H9 (cell line): ENCODE measurements at regions not wholly inside any gene's neighbourhood (a gene's known extent, or its start where the extent isn't known, plus 50 kb on each side); places are given as distances from the start of the nearest gene placed in this dataset.

Experiments used
- DNase-seq: peaks from one replicate; pipeline ENCODE4 v3.0.0-alpha.2; 2017
- H2AFZ ChIP-seq: one replicate; pipeline ENCODE4 v1.6.1; 2013; ENCODE audit warnings: mild to moderate bottlenecking, low read length, control low read depth, moderate library complexity
- H2AK5ac ChIP-seq: 2 replicates; pipeline ENCODE4 v1.6.1; 2013; ENCODE audit warnings: low read length, control low read depth, mixed read lengths; ENCODE audit not compliant: insufficient read length
- H2BK120ac ChIP-seq: one replicate; pipeline ENCODE4 v1.6.1; 2013; ENCODE audit warnings: low read depth, mild to moderate bottlenecking, low read length, control low read depth, inconsistent platforms; ENCODE audit not compliant: poor library complexity, severe bottlenecking
- H2BK12ac ChIP-seq: 2 replicates; pipeline ENCODE4 v1.6.1; 2013; ENCODE audit warnings: low read length, control low read depth, mixed read lengths, low read depth; ENCODE audit not compliant: insufficient read length
- H2BK15ac ChIP-seq: 2 replicates; pipeline ENCODE4 v1.6.1; 2013; ENCODE audit warnings: low read depth, low read length, control low read depth
- H2BK20ac ChIP-seq: one replicate; pipeline ENCODE4 v1.6.1; 2013; ENCODE audit warnings: low read depth, mild to moderate bottlenecking, low read length, control low read depth, inconsistent platforms; ENCODE audit not compliant: poor library complexity, severe bottlenecking
- H2BK5ac ChIP-seq: 2 replicates; pipeline ENCODE4 v1.6.1; 2013; ENCODE audit warnings: low read length, control low read depth, mixed read lengths; ENCODE audit not compliant: insufficient read length
- H3K14ac ChIP-seq: 2 replicates; pipeline ENCODE4 v1.6.1; 2013; ENCODE audit warnings: low read length, control low read depth; ENCODE audit not compliant: insufficient read depth
- H3K18ac ChIP-seq: 2 replicates; pipeline ENCODE4 v1.6.1; 2013; ENCODE audit warnings: low read depth, mild to moderate bottlenecking, mixed read lengths, low read length, control low read depth; ENCODE audit not compliant: insufficient read length
- H3K23ac ChIP-seq: 2 replicates; pipeline ENCODE4 v1.6.1; 2013; ENCODE audit warnings: low read length, control low read depth, mixed read lengths, low read depth; ENCODE audit not compliant: insufficient read length
- H3K23me2 ChIP-seq: 2 replicates; pipeline ENCODE4 v1.6.1; 2013; ENCODE audit warnings: low read depth, mild to moderate bottlenecking, mixed read lengths, low read length, control low read depth; ENCODE audit not compliant: insufficient read length, poor library complexity, severe bottlenecking
- H3K27ac ChIP-seq: 2 replicates; pipeline ENCODE4 v1.5.1; 2013; ENCODE audit warnings: low read length, control low read depth, mixed read lengths, low read depth; ENCODE audit not compliant: insufficient read length
- H3K27me3 ChIP-seq: 2 replicates; pipeline ENCODE4 v1.6.1; 2013; ENCODE audit warnings: low read length, control low read depth, inconsistent platforms; ENCODE audit not compliant: insufficient read depth
- H3K4ac ChIP-seq: 2 replicates; pipeline ENCODE4 v1.6.1; 2013; ENCODE audit warnings: low read depth, mild to moderate bottlenecking, control low read depth, inconsistent platforms, low read length, moderate library complexity
- H3K4me1 ChIP-seq: 2 replicates; pipeline ENCODE4 v1.6.1; 2013; ENCODE audit warnings: low read length, control low read depth, inconsistent platforms; ENCODE audit not compliant: insufficient read depth
- H3K4me2 ChIP-seq: 2 replicates; pipeline ENCODE4 v1.6.1; 2013; ENCODE audit warnings: low read length, control low read depth, mixed read lengths; ENCODE audit not compliant: insufficient read length, insufficient read depth
- H3K56ac ChIP-seq: 2 replicates; pipeline ENCODE4 v1.6.1; 2013; ENCODE audit warnings: low read depth, mild to moderate bottlenecking, mixed read lengths, low read length, control low read depth; ENCODE audit not compliant: insufficient read length
- H3K79me1 ChIP-seq: 2 replicates; pipeline ENCODE4 v1.6.1; 2013; ENCODE audit warnings: low read depth, mild to moderate bottlenecking, moderate library complexity, low read length, control low read depth, inconsistent platforms; ENCODE audit not compliant: insufficient read depth, poor library complexity, severe bottlenecking
- H3K79me2 ChIP-seq: 2 replicates; pipeline ENCODE4 v1.6.1; 2013; ENCODE audit warnings: low read length, control low read depth, inconsistent platforms; ENCODE audit not compliant: insufficient read depth
- H3K9ac ChIP-seq: 2 replicates; pipeline ENCODE4 v1.6.1; 2013; ENCODE audit warnings: low read length, control low read depth, mixed read lengths; ENCODE audit not compliant: insufficient read length; ENCODE audit errors: extremely low read depth
- H3K9me3 ChIP-seq: one replicate; pipeline ENCODE4 v1.6.1; 2013; ENCODE audit warnings: low read depth, low read length, inconsistent platforms; ENCODE audit not compliant: control insufficient read depth
- H3T11ph ChIP-seq: one replicate; pipeline ENCODE4 v1.6.1; 2013; ENCODE audit warnings: mild to moderate bottlenecking, low read length, control low read depth, inconsistent platforms
- H4K20me1 ChIP-seq: one replicate; pipeline ENCODE4 v1.6.1; 2013; ENCODE audit not compliant: control insufficient read depth, insufficient read length, insufficient read depth
- H4K5ac ChIP-seq: 2 replicates; pipeline ENCODE4 v1.6.1; 2013; ENCODE audit warnings: low read depth, mild to moderate bottlenecking, mixed read lengths, low read length, control low read depth; ENCODE audit not compliant: insufficient read length
- H4K8ac ChIP-seq: replicated peaks from 2 replicates; pipeline ENCODE4 v1.6.1; 2013; ENCODE audit warnings: low read length, control low read depth, mixed read lengths, low read depth; ENCODE audit not compliant: insufficient read length
- H4K91ac ChIP-seq: 2 replicates; pipeline ENCODE4 v1.6.1; 2013; ENCODE audit warnings: low read depth, mild to moderate bottlenecking, moderate library complexity, mixed read lengths, low read length, control low read depth; ENCODE audit not compliant: insufficient read length
- H3K27ac Mint-ChIP-seq, 3 experiments: 2 replicates in 2 of 3; 3 replicates in 1 of 3; pipeline ENCODE4 v1.8.0; 2020 to 2021; ENCODE audit warnings: mixed read lengths in 3 of 3, mild to moderate bottlenecking in 1 of 3, moderate library complexity in 1 of 3
- H3K27me3 Mint-ChIP-seq: 2 replicates; pipeline ENCODE4 v1.8.0; 2021; ENCODE audit warnings: low read depth, mild to moderate bottlenecking, moderate library complexity, mixed read lengths
- H3K36me3 Mint-ChIP-seq, 3 experiments: 2 replicates in 2 of 3; 3 replicates in 1 of 3; pipeline ENCODE4 v1.8.0; 2020 to 2021; ENCODE audit warnings: low read depth in 3 of 3, mixed read lengths in 3 of 3; ENCODE audit not compliant: insufficient read depth in 1 of 3
- H3K4me1 Mint-ChIP-seq, 2 experiments: 2 replicates each; pipeline ENCODE4 v1.8.0; 2020; ENCODE audit warnings: mixed read lengths in 2 of 2
- H3K4me3 Mint-ChIP-seq, 2 experiments: 2 replicates in 1 of 2; 3 replicates in 1 of 2; pipeline ENCODE4 v1.8.0; 2020 to 2021; ENCODE audit warnings: mild to moderate bottlenecking in 2 of 2, mixed read lengths in 2 of 2, moderate library complexity in 1 of 2
- H3K9me3 Mint-ChIP-seq, 2 experiments: 2 replicates in 1 of 2; 3 replicates in 1 of 2; pipeline ENCODE4 v1.8.0; 2020; ENCODE audit warnings: mild to moderate bottlenecking in 2 of 2, mixed read lengths in 2 of 2, moderate library complexity in 1 of 2
- WGBS: extraction: QIAGEN DNeasy Blood & Tissue Kit; methylation state at CpG from one replicate; pipeline ENCODE4 v1.1.7; 2013; ENCODE audit warnings: missing lambda C conversion rate, low lambda C conversion rate, mixed read lengths; ENCODE audit not compliant: insufficient read length; ENCODE audit errors: extremely low coverage; 5-methylcytosine and 5-hydroxymethylcytosine counted together
- TF ChIP-seq, protein P1 (sequence below): fragments of 200-600 bp; sonication (generic); conservative IDR thresholded peaks from 3 replicates; pipeline ENCODE4 v1.8.0; 2021; ENCODE audit warnings: antibody characterized with exemption, mild to moderate bottlenecking

GRCh38 chr5:171672556-171672955, 113.1 kb upstream of the SMIM23 start:
- Histone ChIP-seq H3K14ac (no peak overlapping the region), H2BK5ac (no peak overlapping the region), H2BK120ac (no peak overlapping the region), H3K56ac (no peak overlapping the region), H3K79me1 (no peaks in the 10 kb centered on the region), H3K23ac (no peak overlapping the region), H3K9ac (no peak overlapping the region), H3K79me2 (no peaks in the 10 kb centered on the region), H4K5ac (no peak overlapping the region), H3K9me3 (no peaks in the 10 kb centered on the region), H2BK20ac (no peak overlapping the region), H4K91ac (no peak overlapping the region), H2BK12ac (no peak overlapping the region), H2AFZ (no peak overlapping the region), H3K23me2 (no peaks in the 10 kb centered on the region), H3K27ac (no peak overlapping the region), H3K27me3 (no peaks in the 10 kb centered on the region), H4K8ac (no peak overlapping the region), H2BK15ac (no peak overlapping the region), H3K4me1 (no peaks in the 10 kb centered on the region), H3K18ac (no peak overlapping the region), H2AK5ac (no peak overlapping the region), H3T11ph (no peak overlapping the region), H3K4me2 (no peak overlapping the region), H3K4ac (no peak overlapping the region), H4K20me1 (no peaks in the 10 kb centered on the region)
- peaks cover 0 to 4% (median 2%) of the 10 kb centered on the region in 3 experiments; a peak in 4 of 7 replicates for H3K36me3 Mint-ChIP-seq
- peaks cover 0 to 5% of the 10 kb centered on the region in 2 experiments; a peak in 2 of 5 replicates for H3K9me3 Mint-ChIP-seq
- WGBS = no CpG with 5 or more reads among the region's 6 CpGs
- peaks cover 11% of the 10 kb centered on the region for H3K27me3 Mint-ChIP-seq
- DNase-seq = no peak
- H3K4me1 Mint-ChIP-seq = peaks cover 10 to 16% of the 10 kb centered on the region in 2 experiments
- TF ChIP-seq, protein P1, sequence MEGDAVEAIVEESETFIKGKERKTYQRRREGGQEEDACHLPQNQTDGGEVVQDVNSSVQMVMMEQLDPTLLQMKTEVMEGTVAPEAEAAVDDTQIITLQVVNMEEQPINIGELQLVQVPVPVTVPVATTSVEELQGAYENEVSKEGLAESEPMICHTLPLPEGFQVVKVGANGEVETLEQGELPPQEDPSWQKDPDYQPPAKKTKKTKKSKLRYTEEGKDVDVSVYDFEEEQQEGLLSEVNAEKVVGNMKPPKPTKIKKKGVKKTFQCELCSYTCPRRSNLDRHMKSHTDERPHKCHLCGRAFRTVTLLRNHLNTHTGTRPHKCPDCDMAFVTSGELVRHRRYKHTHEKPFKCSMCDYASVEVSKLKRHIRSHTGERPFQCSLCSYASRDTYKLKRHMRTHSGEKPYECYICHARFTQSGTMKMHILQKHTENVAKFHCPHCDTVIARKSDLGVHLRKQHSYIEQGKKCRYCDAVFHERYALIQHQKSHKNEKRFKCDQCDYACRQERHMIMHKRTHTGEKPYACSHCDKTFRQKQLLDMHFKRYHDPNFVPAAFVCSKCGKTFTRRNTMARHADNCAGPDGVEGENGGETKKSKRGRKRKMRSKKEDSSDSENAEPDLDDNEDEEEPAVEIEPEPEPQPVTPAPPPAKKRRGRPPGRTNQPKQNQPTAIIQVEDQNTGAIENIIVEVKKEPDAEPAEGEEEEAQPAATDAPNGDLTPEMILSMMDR = no peak
- no peak overlapping the region; a peak in 1 of 7 replicates for H3K27ac Mint-ChIP-seq
- H3K4me3 Mint-ChIP-seq = no peak overlapping the region
